H9 (cell line): ENCODE measurements at regions not wholly inside any gene's neighbourhood (a gene's known extent, or its start where the extent isn't known, plus 50 kb on each side); places are given as distances from the start of the nearest gene placed in this dataset.

ENCODE experiments used
- DNase-seq: peaks from one replicate; pipeline ENCODE4 v3.0.0-alpha.2; 2017
- H2AFZ ChIP-seq: one replicate; pipeline ENCODE4 v1.6.1; 2013; ENCODE audit warnings: mild to moderate bottlenecking, low read length, control low read depth, moderate library complexity
- H2AK5ac ChIP-seq: 2 replicates; pipeline ENCODE4 v1.6.1; 2013; ENCODE audit warnings: low read length, control low read depth, mixed read lengths; ENCODE audit not compliant: insufficient read length
- H2BK120ac ChIP-seq: one replicate; pipeline ENCODE4 v1.6.1; 2013; ENCODE audit warnings: low read depth, mild to moderate bottlenecking, low read length, control low read depth, inconsistent platforms; ENCODE audit not compliant: poor library complexity, severe bottlenecking
- H2BK12ac ChIP-seq: 2 replicates; pipeline ENCODE4 v1.6.1; 2013; ENCODE audit warnings: low read length, control low read depth, mixed read lengths, low read depth; ENCODE audit not compliant: insufficient read length
- H2BK15ac ChIP-seq: 2 replicates; pipeline ENCODE4 v1.6.1; 2013; ENCODE audit warnings: low read depth, low read length, control low read depth
- H2BK20ac ChIP-seq: one replicate; pipeline ENCODE4 v1.6.1; 2013; ENCODE audit warnings: low read depth, mild to moderate bottlenecking, low read length, control low read depth, inconsistent platforms; ENCODE audit not compliant: poor library complexity, severe bottlenecking
- H2BK5ac ChIP-seq: 2 replicates; pipeline ENCODE4 v1.6.1; 2013; ENCODE audit warnings: low read length, control low read depth, mixed read lengths; ENCODE audit not compliant: insufficient read length
- H3K14ac ChIP-seq: 2 replicates; pipeline ENCODE4 v1.6.1; 2013; ENCODE audit warnings: low read length, control low read depth; ENCODE audit not compliant: insufficient read depth
- H3K18ac ChIP-seq: 2 replicates; pipeline ENCODE4 v1.6.1; 2013; ENCODE audit warnings: low read depth, mild to moderate bottlenecking, mixed read lengths, low read length, control low read depth; ENCODE audit not compliant: insufficient read length
- H3K23ac ChIP-seq: 2 replicates; pipeline ENCODE4 v1.6.1; 2013; ENCODE audit warnings: low read length, control low read depth, mixed read lengths, low read depth; ENCODE audit not compliant: insufficient read length
- H3K23me2 ChIP-seq: 2 replicates; pipeline ENCODE4 v1.6.1; 2013; ENCODE audit warnings: low read depth, mild to moderate bottlenecking, mixed read lengths, low read length, control low read depth; ENCODE audit not compliant: insufficient read length, poor library complexity, severe bottlenecking
- H3K27ac ChIP-seq: 2 replicates; pipeline ENCODE4 v1.5.1; 2013; ENCODE audit warnings: low read length, control low read depth, mixed read lengths, low read depth; ENCODE audit not compliant: insufficient read length
- H3K27me3 ChIP-seq: 2 replicates; pipeline ENCODE4 v1.6.1; 2013; ENCODE audit warnings: low read length, control low read depth, inconsistent platforms; ENCODE audit not compliant: insufficient read depth
- H3K4ac ChIP-seq: 2 replicates; pipeline ENCODE4 v1.6.1; 2013; ENCODE audit warnings: low read depth, mild to moderate bottlenecking, control low read depth, inconsistent platforms, low read length, moderate library complexity
- H3K4me1 ChIP-seq: 2 replicates; pipeline ENCODE4 v1.6.1; 2013; ENCODE audit warnings: low read length, control low read depth, inconsistent platforms; ENCODE audit not compliant: insufficient read depth
- H3K4me2 ChIP-seq: 2 replicates; pipeline ENCODE4 v1.6.1; 2013; ENCODE audit warnings: low read length, control low read depth, mixed read lengths; ENCODE audit not compliant: insufficient read length, insufficient read depth
- H3K56ac ChIP-seq: 2 replicates; pipeline ENCODE4 v1.6.1; 2013; ENCODE audit warnings: low read depth, mild to moderate bottlenecking, mixed read lengths, low read length, control low read depth; ENCODE audit not compliant: insufficient read length
- H3K79me1 ChIP-seq: 2 replicates; pipeline ENCODE4 v1.6.1; 2013; ENCODE audit warnings: low read depth, mild to moderate bottlenecking, moderate library complexity, low read length, control low read depth, inconsistent platforms; ENCODE audit not compliant: insufficient read depth, poor library complexity, severe bottlenecking
- H3K79me2 ChIP-seq: 2 replicates; pipeline ENCODE4 v1.6.1; 2013; ENCODE audit warnings: low read length, control low read depth, inconsistent platforms; ENCODE audit not compliant: insufficient read depth
- H3K9ac ChIP-seq: 2 replicates; pipeline ENCODE4 v1.6.1; 2013; ENCODE audit warnings: low read length, control low read depth, mixed read lengths; ENCODE audit not compliant: insufficient read length; ENCODE audit errors: extremely low read depth
- H3K9me3 ChIP-seq: one replicate; pipeline ENCODE4 v1.6.1; 2013; ENCODE audit warnings: low read depth, low read length, inconsistent platforms; ENCODE audit not compliant: control insufficient read depth
- H3T11ph ChIP-seq: one replicate; pipeline ENCODE4 v1.6.1; 2013; ENCODE audit warnings: mild to moderate bottlenecking, low read length, control low read depth, inconsistent platforms
- H4K20me1 ChIP-seq: one replicate; pipeline ENCODE4 v1.6.1; 2013; ENCODE audit not compliant: control insufficient read depth, insufficient read length, insufficient read depth
- H4K5ac ChIP-seq: 2 replicates; pipeline ENCODE4 v1.6.1; 2013; ENCODE audit warnings: low read depth, mild to moderate bottlenecking, mixed read lengths, low read length, control low read depth; ENCODE audit not compliant: insufficient read length
- H4K8ac ChIP-seq: replicated peaks from 2 replicates; pipeline ENCODE4 v1.6.1; 2013; ENCODE audit warnings: low read length, control low read depth, mixed read lengths, low read depth; ENCODE audit not compliant: insufficient read length
- H4K91ac ChIP-seq: 2 replicates; pipeline ENCODE4 v1.6.1; 2013; ENCODE audit warnings: low read depth, mild to moderate bottlenecking, moderate library complexity, mixed read lengths, low read length, control low read depth; ENCODE audit not compliant: insufficient read length
- H3K27ac Mint-ChIP-seq, 3 experiments: 2 replicates in 2 of 3; 3 replicates in 1 of 3; pipeline ENCODE4 v1.8.0; 2020 to 2021; ENCODE audit warnings: mixed read lengths in 3 of 3, mild to moderate bottlenecking in 1 of 3, moderate library complexity in 1 of 3
- H3K27me3 Mint-ChIP-seq: 2 replicates; pipeline ENCODE4 v1.8.0; 2021; ENCODE audit warnings: low read depth, mild to moderate bottlenecking, moderate library complexity, mixed read lengths
- H3K36me3 Mint-ChIP-seq, 3 experiments: 2 replicates in 2 of 3; 3 replicates in 1 of 3; pipeline ENCODE4 v1.8.0; 2020 to 2021; ENCODE audit warnings: low read depth in 3 of 3, mixed read lengths in 3 of 3; ENCODE audit not compliant: insufficient read depth in 1 of 3
- H3K4me1 Mint-ChIP-seq, 2 experiments: 2 replicates each; pipeline ENCODE4 v1.8.0; 2020; ENCODE audit warnings: mixed read lengths in 2 of 2
- H3K4me3 Mint-ChIP-seq, 2 experiments: 2 replicates in 1 of 2; 3 replicates in 1 of 2; pipeline ENCODE4 v1.8.0; 2020 to 2021; ENCODE audit warnings: mild to moderate bottlenecking in 2 of 2, mixed read lengths in 2 of 2, moderate library complexity in 1 of 2
- H3K9me3 Mint-ChIP-seq, 2 experiments: 2 replicates in 1 of 2; 3 replicates in 1 of 2; pipeline ENCODE4 v1.8.0; 2020; ENCODE audit warnings: mild to moderate bottlenecking in 2 of 2, mixed read lengths in 2 of 2, moderate library complexity in 1 of 2
- WGBS: extraction: QIAGEN DNeasy Blood & Tissue Kit; methylation state at CpG from one replicate; pipeline ENCODE4 v1.1.7; 2013; ENCODE audit warnings: missing lambda C conversion rate, low lambda C conversion rate, mixed read lengths; ENCODE audit not compliant: insufficient read length; ENCODE audit errors: extremely low coverage; 5-methylcytosine and 5-hydroxymethylcytosine counted together
- TF ChIP-seq, protein P1 (sequence below): fragments of 200-600 bp; sonication (generic); conservative IDR thresholded peaks from 3 replicates; pipeline ENCODE4 v1.8.0; 2021; ENCODE audit warnings: antibody characterized with exemption, mild to moderate bottlenecking

DNA sequence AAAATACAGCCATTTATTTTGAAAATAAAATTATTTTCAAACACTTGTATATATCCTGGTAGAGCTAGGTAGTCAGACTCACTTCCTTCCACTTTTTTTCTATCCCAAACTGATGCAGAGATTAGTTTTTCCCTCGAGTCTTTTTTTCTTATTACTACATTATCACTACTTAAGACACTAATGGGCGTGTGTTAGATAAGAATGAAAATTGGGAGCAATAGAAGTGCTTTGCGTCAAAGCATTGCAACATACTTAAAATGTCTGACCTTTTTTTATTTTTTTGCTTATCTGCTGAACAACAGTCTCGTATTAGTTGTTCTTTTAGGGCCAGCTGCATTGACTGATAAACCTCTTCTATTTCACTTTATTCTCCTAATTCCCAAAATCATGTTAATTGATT is 1278.7 kb downstream of the CDH12 start:
- Histone ChIP-seq H2BK15ac (no peak overlapping the region), H4K8ac (no peak overlapping the region), H3K4ac (no peak overlapping the region), H4K91ac (no peak overlapping the region), H3K27ac (no peak overlapping the region), H2BK12ac (no peak overlapping the region), H2AK5ac (no peak overlapping the region), H3K14ac (no peak overlapping the region), H3K4me2 (no peak overlapping the region), H2BK120ac (no peak overlapping the region), H2BK20ac (no peak overlapping the region), H3K9me3 (no peaks in the 10 kb centered on the region), H3K23me2 (no peaks in the 10 kb centered on the region), H3K27me3 (no peaks in the 10 kb centered on the region), H4K20me1 (no peaks in the 10 kb centered on the region), H2BK5ac (no peak overlapping the region), H3K4me1 (no peaks in the 10 kb centered on the region), H3K23ac (no peak overlapping the region), H3K79me2 (no peaks in the 10 kb centered on the region), H3K18ac (no peak overlapping the region), H3T11ph (no peak overlapping the region), H3K79me1 (no peaks in the 10 kb centered on the region), H3K56ac (no peak overlapping the region), H2AFZ (no peak overlapping the region), H4K5ac (no peak overlapping the region), H3K9ac (no peak overlapping the region)
- no peak overlapping the region for H3K27ac Mint-ChIP-seq
- WGBS: no CpG with 5 or more reads among the region's 4 CpGs
- H3K4me3 Mint-ChIP-seq: no peak overlapping the region
- TF ChIP-seq, protein P1, sequence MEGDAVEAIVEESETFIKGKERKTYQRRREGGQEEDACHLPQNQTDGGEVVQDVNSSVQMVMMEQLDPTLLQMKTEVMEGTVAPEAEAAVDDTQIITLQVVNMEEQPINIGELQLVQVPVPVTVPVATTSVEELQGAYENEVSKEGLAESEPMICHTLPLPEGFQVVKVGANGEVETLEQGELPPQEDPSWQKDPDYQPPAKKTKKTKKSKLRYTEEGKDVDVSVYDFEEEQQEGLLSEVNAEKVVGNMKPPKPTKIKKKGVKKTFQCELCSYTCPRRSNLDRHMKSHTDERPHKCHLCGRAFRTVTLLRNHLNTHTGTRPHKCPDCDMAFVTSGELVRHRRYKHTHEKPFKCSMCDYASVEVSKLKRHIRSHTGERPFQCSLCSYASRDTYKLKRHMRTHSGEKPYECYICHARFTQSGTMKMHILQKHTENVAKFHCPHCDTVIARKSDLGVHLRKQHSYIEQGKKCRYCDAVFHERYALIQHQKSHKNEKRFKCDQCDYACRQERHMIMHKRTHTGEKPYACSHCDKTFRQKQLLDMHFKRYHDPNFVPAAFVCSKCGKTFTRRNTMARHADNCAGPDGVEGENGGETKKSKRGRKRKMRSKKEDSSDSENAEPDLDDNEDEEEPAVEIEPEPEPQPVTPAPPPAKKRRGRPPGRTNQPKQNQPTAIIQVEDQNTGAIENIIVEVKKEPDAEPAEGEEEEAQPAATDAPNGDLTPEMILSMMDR: no peak
- H3K9me3 Mint-ChIP-seq: peaks cover under 1 to 2% of the 10 kb centered on the region in 2 experiments; a peak in 2 of 5 replicates
- peaks cover 0 to 4% (median 2%) of the 10 kb centered on the region in 3 experiments; a peak in 3 of 7 replicates for H3K36me3 Mint-ChIP-seq
- no peak for DNase-seq
- H3K4me1 Mint-ChIP-seq: no peaks in the 10 kb centered on the region
- no peaks in the 10 kb centered on the region for H3K27me3 Mint-ChIP-seq
